ENCODE measurements at regions not wholly inside any gene's neighbourhood (a gene's known extent, or its start where the extent isn't known, plus 50 kb on each side); places are given as distances from the start of the nearest gene placed in this dataset.

GRCh38 chr5:98108497-98108896, 665.0 kb upstream of the RGMB start:
- DNase-seq: no peak
- no peaks in the 10 kb centered on the region for H3K4me1 ChIP-seq (ENCODE audit: control insufficient read depth in 2 of 2, insufficient read depth in 2 of 2, low read length in 2 of 2)
- no peak overlapping the region for H3K27ac ChIP-seq (ENCODE audit: low read length in 2 of 2)
- no peak overlapping the region for H2AFZ ChIP-seq (ENCODE audit: insufficient read depth, low read depth, low read length, poor library complexity, severe bottlenecking)
- H3K27me3 ChIP-seq (replicated peaks in 1 of 4; ENCODE audit: control extremely low read depth in 1 of 4, control insufficient read depth in 3 of 4, insufficient read depth in 4 of 4, low read length in 3 of 4): peaks cover 0 to 2% (median 0%) of the 10 kb centered on the region in 4 experiments
- H3K4me3 Mint-ChIP-seq: no peak overlapping the region
- no peak overlapping the region for H3K27ac Mint-ChIP-seq
- no peaks in the 10 kb centered on the region for H3K79me2 ChIP-seq (ENCODE audit: control insufficient read depth, insufficient read depth, low read length)
- H3K36me3 ChIP-seq (replicated peaks in 1 of 2; ENCODE audit: control extremely low read depth in 1 of 2, control insufficient read depth in 1 of 2, extremely low read depth in 1 of 2, insufficient read depth in 2 of 2, low read length in 1 of 2): no peaks in the 10 kb centered on the region
- no peaks in the 10 kb centered on the region for H3K9me3 Mint-ChIP-seq (ENCODE audit: insufficient read depth)
- H3K27me3 Mint-ChIP-seq: no peaks in the 10 kb centered on the region
- no peaks in the 10 kb centered on the region for H4K20me1 ChIP-seq (ENCODE audit: control insufficient read depth, insufficient read depth, low read length, poor library complexity, severe bottlenecking)
- H3K4me2 ChIP-seq (replicated peaks; ENCODE audit: low read depth, low read length, poor library complexity, severe bottlenecking): no peak overlapping the region
- H3K4me1 Mint-ChIP-seq: no peaks in the 10 kb centered on the region
- H3K9ac ChIP-seq (ENCODE audit: low read length): no peak overlapping the region
- TF ChIP-seq CTCF (IDR thresholded peaks at IDR 0.05) (no peak), EZH2 (IDR thresholded peaks at IDR 0.05; ENCODE audit: borderline replicate concordance, insufficient read depth, low read depth, low read length, poor library complexity, severe bottlenecking) (no peak)
- no CpG with 5 or more reads among the region's 1 CpG for WGBS (ENCODE audit: insufficient coverage)
- no peak for ATAC-seq (ENCODE audit: low read depth)
- intact Hi-C loops (cut with micrococcal nuclease): no loop called here
- ChIA-PET CTCF (no interaction called here), POLR2A (no interaction called here)
- peaks cover 0 to 6% (median 0%) of the 10 kb centered on the region in 3 donors for H3K9me3 ChIP-seq (ENCODE audit: control extremely low read depth in 1 of 3, control insufficient read depth in 2 of 3, insufficient read depth in 1 of 3, low read length in 2 of 3)
- no peak overlapping the region for H3K4me3 ChIP-seq (ENCODE audit: control extremely low read depth in 1 of 5, extremely low read depth in 1 of 5, insufficient read depth in 1 of 5, low read depth in 2 of 5, low read length in 4 of 5)

DNA sequence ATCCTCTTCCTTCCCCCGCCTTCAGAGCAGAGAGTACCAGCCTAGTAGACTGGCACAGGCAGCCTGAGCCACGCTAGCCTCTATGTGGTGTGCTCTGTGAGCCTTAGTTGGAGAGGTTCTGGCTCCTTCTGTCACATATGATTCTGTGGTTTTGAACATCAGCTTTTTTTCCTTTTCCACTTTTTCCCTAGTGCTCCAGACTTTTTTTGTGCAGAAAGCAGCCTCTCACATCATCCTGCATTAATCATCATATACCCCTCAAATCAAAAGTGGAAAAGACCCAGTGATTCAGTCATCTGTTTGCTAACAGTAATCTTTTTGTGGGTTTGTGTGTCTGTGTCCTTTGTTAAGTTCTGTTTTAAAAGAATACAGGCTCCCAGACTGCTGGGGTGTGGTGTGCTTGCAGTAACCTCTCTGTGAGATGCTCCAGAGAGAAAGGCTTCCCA, 663.9 kb upstream of the RGMB start:
- H3K27ac Mint-ChIP-seq: no peak overlapping the region
- no peak for ATAC-seq (ENCODE audit: low read depth)
- TF ChIP-seq EZH2 (IDR thresholded peaks at IDR 0.05; ENCODE audit: borderline replicate concordance, insufficient read depth, low read depth, low read length, poor library complexity, severe bottlenecking) (no peak), CTCF (IDR thresholded peaks at IDR 0.05) (no peak)
- Histone ChIP-seq H3K4me1 (ENCODE audit: control insufficient read depth in 2 of 2, insufficient read depth in 2 of 2, low read length in 2 of 2) (no peaks in the 10 kb centered on the region), H3K36me3 (replicated peaks in 1 of 2; ENCODE audit: control extremely low read depth in 1 of 2, control insufficient read depth in 1 of 2, extremely low read depth in 1 of 2, insufficient read depth in 2 of 2, low read length in 1 of 2) (no peaks in the 10 kb centered on the region), H3K9me3 (ENCODE audit: control extremely low read depth in 1 of 3, control insufficient read depth in 2 of 3, insufficient read depth in 1 of 3, low read length in 2 of 3) (peaks cover 0 to 7% (median 0%) of the 10 kb centered on the region in 3 donors), H3K4me3 (ENCODE audit: control extremely low read depth in 1 of 5, extremely low read depth in 1 of 5, insufficient read depth in 1 of 5, low read depth in 2 of 5, low read length in 4 of 5) (no peak overlapping the region), H2AFZ (ENCODE audit: insufficient read depth, low read depth, low read length, poor library complexity, severe bottlenecking) (no peak overlapping the region), H3K79me2 (ENCODE audit: control insufficient read depth, insufficient read depth, low read length) (no peaks in the 10 kb centered on the region), H3K4me2 (replicated peaks; ENCODE audit: low read depth, low read length, poor library complexity, severe bottlenecking) (no peak overlapping the region), H4K20me1 (ENCODE audit: control insufficient read depth, insufficient read depth, low read length, poor library complexity, severe bottlenecking) (no peaks in the 10 kb centered on the region), H3K27ac (ENCODE audit: low read length in 2 of 2) (no peak overlapping the region), H3K27me3 (replicated peaks in 1 of 4; ENCODE audit: control extremely low read depth in 1 of 4, control insufficient read depth in 3 of 4, insufficient read depth in 4 of 4, low read length in 3 of 4) (peaks cover 0 to 2% (median 0%) of the 10 kb centered on the region in 4 experiments), H3K9ac (ENCODE audit: low read length) (no peak overlapping the region)
- POLR2A ChIA-PET: no interaction called here
- H3K4me3 Mint-ChIP-seq: no peak overlapping the region
- intact Hi-C loops (cut with micrococcal nuclease): no loop called here
- WGBS (ENCODE audit: insufficient coverage): 43% methylated on average over 1 of the region's 2 CpGs
- CTCF ChIA-PET: no interaction called here
- H3K4me1 Mint-ChIP-seq: no peaks in the 10 kb centered on the region
- no peaks in the 10 kb centered on the region for H3K27me3 Mint-ChIP-seq
- H3K9me3 Mint-ChIP-seq (ENCODE audit: insufficient read depth): no peaks in the 10 kb centered on the region
- no peak for DNase-seq
